Bronchial epithelial cell (primary cell): ENCODE measurements at regions not wholly inside any gene's neighbourhood (a gene's known extent, or its start where the extent isn't known, plus 50 kb on each side); places are given as distances from the start of the nearest gene placed in this dataset.

Experiments
- DNase-seq: peaks from one replicate; pipeline ENCODE4 v3.0.0-alpha.2; 2010; ENCODE audit warnings: low read depth
- FAIRE-seq: peaks from 2 replicates; lab custom pipeline; 2011; peaks lifted over from hg19 to GRCh38; lab: Jason Lieb, UNC
- H3K27me3 ChIP-seq: 2 replicates; pipeline ENCODE4 v1.5.1; 2011; ENCODE audit warnings: low read length; ENCODE audit not compliant: control insufficient read depth, insufficient read depth
- H3K36me3 ChIP-seq: 2 replicates; pipeline ENCODE4 v1.5.1; 2011; ENCODE audit warnings: low read length; ENCODE audit not compliant: control insufficient read depth, insufficient read depth
- H3K4me3 ChIP-seq: 2 replicates; pipeline ENCODE4 v1.5.1; 2011; ENCODE audit warnings: mild to moderate bottlenecking, low read depth, low read length, control low read depth
- CTCF ChIP-seq: IDR thresholded peaks from 2 replicates; pipeline ENCODE4 v1.5.1; 2011; ENCODE audit warnings: mild to moderate bottlenecking, moderate library complexity, low read length, control low read depth, inconsistent platforms; ENCODE audit not compliant: insufficient read depth, severe bottlenecking

GRCh38 chr2:52724585-52724984 lies 1043.0 kb upstream of the CHAC2 start:
- TF ChIP-seq CTCF, result no peak
- no peak for DNase-seq
- Histone ChIP-seq H3K4me3 (no peak overlapping the region), H3K27me3 (no peaks in the 10 kb centered on the region), H3K36me3 (no peaks in the 10 kb centered on the region)
- FAIRE-seq, result no peak

- H3K36me3 ChIP-seq, result no peaks in the 10 kb centered on the region
- FAIRE-seq (no peak), DNase-seq (no peak)
- TF ChIP-seq CTCF, result no peak
- no peaks in the 10 kb centered on the region for H3K27me3 ChIP-seq
- H3K4me3 ChIP-seq, result no peak overlapping the region
Measured at GRCh38 chr2:52717836-52718235, 1049.8 kb upstream of the CHAC2 start.

GRCh38 chr2:52710810-52711618 lies 1056.6 kb upstream of the CHAC2 start:
- no peak for FAIRE-seq
- TF ChIP-seq CTCF, result no peak
- Histone ChIP-seq H3K4me3 (no peak overlapping the region), H3K27me3 (no peaks in the 10 kb centered on the region), H3K36me3 (no peaks in the 10 kb centered on the region)
- DNase-seq, result no peak

- no peak for TF ChIP-seq CTCF
- Histone ChIP-seq H3K27me3 (no peaks in the 10 kb centered on the region), H3K36me3 (no peaks in the 10 kb centered on the region), H3K4me3 (no peak overlapping the region)
- DNase-seq (no peak), FAIRE-seq (no peak)
Measured at GRCh38 chr2:52704251-52704650, 1063.4 kb upstream of the CHAC2 start.

- no peak for FAIRE-seq
- no peak for TF ChIP-seq CTCF
- Histone ChIP-seq H3K27me3 (no peaks in the 10 kb centered on the region), H3K36me3 (no peaks in the 10 kb centered on the region), H3K4me3 (no peak overlapping the region)
- DNase-seq, result no peak
Measured at GRCh38 chr2:52703004-52703403, 1064.6 kb upstream of the CHAC2 start.

GRCh38 chr2:52698408-52698807 lies 1069.2 kb upstream of the CHAC2 start:
- FAIRE-seq, result no peak
- no peak for DNase-seq
- H3K4me3 ChIP-seq, result no peak overlapping the region
- no peaks in the 10 kb centered on the region for H3K36me3 ChIP-seq
- TF ChIP-seq CTCF, result no peak
- H3K27me3 ChIP-seq, result no peaks in the 10 kb centered on the region
